Neural progenitor cell (in vitro differentiated cells): ENCODE measurements at regions not wholly inside any gene's neighbourhood (a gene's known extent, or its start where the extent isn't known, plus 50 kb on each side); places are given as distances from the start of the nearest gene placed in this dataset.

Source experiments
- DNase-seq: peaks from one replicate; pipeline ENCODE4 v3.0.0-alpha.2; 2016; ENCODE audit warnings: low spot score
- H2AFZ ChIP-seq: fragments of 200-600 bp; sonication (generic); replicated peaks from 2 replicates; pipeline ENCODE4 v1.6.1; 2016; ENCODE audit warnings: antibody characterized with exemption
- H3F3A ChIP-seq: fragments of 200-600 bp; sonication (generic); 2 replicates; pipeline ENCODE4 v1.6.1; 2016; ENCODE audit warnings: antibody characterized with exemption, low read depth
- H3K27ac ChIP-seq: fragments of 200-600 bp; sonication (generic); 2 replicates; pipeline ENCODE4 v1.5.1; 2016; ENCODE audit warnings: mild to moderate bottlenecking
- H3K27me3 ChIP-seq: fragments of 200-600 bp; sonication (generic); 2 replicates; pipeline ENCODE4 v1.6.1; 2016; ENCODE audit warnings: mild to moderate bottlenecking, moderate library complexity
- H3K36me3 ChIP-seq: fragments of 200-600 bp; sonication (generic); 2 replicates; pipeline ENCODE4 v1.5.1; 2016
- H3K4me1 ChIP-seq: fragments of 200-600 bp; sonication (generic); 2 replicates; pipeline ENCODE4 v1.6.1; 2016; ENCODE audit warnings: mixed run types
- H3K4me2 ChIP-seq: fragments of 200-600 bp; sonication (generic); 2 replicates; pipeline ENCODE4 v1.6.1; 2016
- H3K4me3 ChIP-seq: fragments of 200-600 bp; sonication (generic); 2 replicates; pipeline ENCODE4 v1.5.1; 2016
- H3K79me2 ChIP-seq: fragments of 200-600 bp; sonication (generic); 2 replicates; pipeline ENCODE4 v1.6.1; 2016; ENCODE audit warnings: low read depth
- H3K9ac ChIP-seq: fragments of 200-600 bp; sonication (generic); 2 replicates; pipeline ENCODE4 v1.6.1; 2016
- H3K9me3 ChIP-seq: fragments of 200-600 bp; sonication (generic); 2 replicates; pipeline ENCODE4 v1.5.1; 2016; ENCODE audit warnings: low read depth
- H4K20me1 ChIP-seq: fragments of 200-600 bp; sonication (generic); 2 replicates; pipeline ENCODE4 v1.6.1; 2016; ENCODE audit warnings: low read depth
- H3K27ac Mint-ChIP-seq: 3 replicates; pipeline ENCODE4 v1.8.0; 2021; ENCODE audit warnings: mixed read lengths
- H3K27me3 Mint-ChIP-seq: 2 replicates; pipeline ENCODE4 v1.8.0; 2022; ENCODE audit warnings: low read depth, mild to moderate bottlenecking, inconsistent platforms, moderate library complexity, mixed read lengths; ENCODE audit not compliant: insufficient read depth
- H3K36me3 Mint-ChIP-seq: 3 replicates; pipeline ENCODE4 v1.8.0; 2021; ENCODE audit warnings: mixed read lengths
- H3K4me1 Mint-ChIP-seq: 3 replicates; pipeline ENCODE4 v1.8.0; 2021; ENCODE audit warnings: mixed read lengths
- H3K4me3 Mint-ChIP-seq: 3 replicates; pipeline ENCODE4 v1.8.0; 2021; ENCODE audit warnings: mild to moderate bottlenecking, moderate library complexity, mixed read lengths
- H3K9me3 Mint-ChIP-seq: 3 replicates; pipeline ENCODE4 v1.8.0; 2020; ENCODE audit warnings: mixed read lengths
- CTCF ChIP-seq: fragments of 200-600 bp; sonication (generic); IDR thresholded peaks from 2 replicates; pipeline ENCODE4 v1.5.1; 2017; ENCODE audit warnings: antibody characterized with exemption, mild to moderate bottlenecking
- EZH2 ChIP-seq: fragments of 200-600 bp; sonication (generic); IDR thresholded peaks from 2 replicates; pipeline ENCODE4 v1.6.1; 2017; ENCODE audit warnings: antibody characterized with exemption, mild to moderate bottlenecking, moderate library complexity
- EZH2phosphoT487 ChIP-seq: fragments of 200-600 bp; sonication (generic); IDR thresholded peaks from 2 replicates; pipeline ENCODE4 v1.6.1; 2017; ENCODE audit warnings: antibody characterized with exemption

DNA sequence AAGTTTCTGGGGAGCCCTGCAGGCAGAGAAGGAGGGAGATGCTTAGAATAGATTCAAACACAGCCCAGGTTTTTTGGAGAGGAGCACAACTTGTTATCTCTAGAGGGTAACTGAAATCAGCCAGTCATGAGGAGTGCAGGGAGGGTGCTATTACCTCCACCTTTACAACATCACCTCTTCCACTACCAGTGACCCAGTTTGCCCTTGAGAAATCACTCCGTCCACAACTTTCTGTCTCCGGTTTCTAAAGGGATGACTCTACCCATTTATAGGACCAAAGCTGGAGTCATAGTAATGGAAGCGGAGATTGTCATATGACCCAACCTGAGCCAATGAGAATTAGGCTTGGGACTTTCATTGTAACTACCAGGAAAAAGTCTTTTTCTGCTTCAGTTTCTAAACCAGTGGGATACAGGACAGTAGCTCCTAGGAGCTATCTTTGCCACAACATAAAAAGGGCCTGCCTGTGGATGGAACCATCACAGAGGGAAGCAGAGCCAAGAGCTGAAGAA lies 131.2 kb upstream of the SERPIND1 start:
- no peaks in the 10 kb centered on the region for H3K4me1 Mint-ChIP-seq
- DNase-seq: no peak
- H3K27me3 ChIP-seq: no peaks in the 10 kb centered on the region
- peak overlapping the region; percentile 28 for H3K27ac Mint-ChIP-seq
- TF ChIP-seq EZH2 (no peak), CTCF (no peak), EZH2phosphoT487 (no peak)
- no peak overlapping the region for H3K4me2 ChIP-seq
- peak overlapping the region; percentile 4 for H2AFZ ChIP-seq
- no peaks in the 10 kb centered on the region for H3F3A ChIP-seq
- H3K9me3 Mint-ChIP-seq: no peaks in the 10 kb centered on the region
- H3K27me3 Mint-ChIP-seq: peaks cover 11% of the 10 kb centered on the region
- H3K9ac ChIP-seq: no peak overlapping the region
- no peak overlapping the region for H3K27ac ChIP-seq
- H3K4me3 ChIP-seq: no peak overlapping the region
- H3K4me3 Mint-ChIP-seq: no peak overlapping the region
- H3K36me3 ChIP-seq: no peaks in the 10 kb centered on the region
- H3K79me2 ChIP-seq: no peaks in the 10 kb centered on the region
- H3K9me3 ChIP-seq: no peaks in the 10 kb centered on the region
- no peaks in the 10 kb centered on the region for H3K36me3 Mint-ChIP-seq
- no peaks in the 10 kb centered on the region for H3K4me1 ChIP-seq
- H4K20me1 ChIP-seq: no peaks in the 10 kb centered on the region

DNA sequence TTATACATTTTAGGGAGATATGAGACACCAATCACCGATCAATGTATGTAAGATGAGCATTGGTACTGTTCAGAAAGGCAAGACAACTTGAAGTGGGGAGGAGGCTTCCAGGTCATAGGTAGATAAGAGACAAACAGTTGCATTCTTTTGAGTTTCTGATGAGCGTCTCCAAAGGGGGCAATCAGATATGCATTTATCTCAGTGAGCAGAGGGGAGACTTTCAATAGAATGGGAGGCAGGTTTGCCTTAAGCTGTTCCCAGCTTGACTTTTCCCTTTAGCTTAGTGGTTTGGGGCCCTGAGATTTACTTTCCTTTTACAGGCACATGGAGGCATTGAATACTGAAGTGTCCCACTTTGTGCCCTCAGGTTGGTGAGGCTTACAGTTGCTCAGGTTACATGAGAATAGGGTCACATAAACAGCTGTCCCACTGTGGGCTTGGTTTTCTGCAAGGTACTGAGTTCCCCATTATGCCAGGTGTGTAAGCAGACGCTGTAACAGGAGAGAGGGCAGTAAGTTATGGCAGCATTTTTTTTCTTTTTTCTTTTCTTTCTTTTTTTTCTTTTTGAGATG lies 129.8 kb upstream of the SERPIND1 start:
- Mint-ChIP-seq H3K4me1 (no peaks in the 10 kb centered on the region), H3K9me3 (no peaks in the 10 kb centered on the region), H3K27ac (no peak overlapping the region)

GRCh38 chr22:20645954-20646353 lies 128.0 kb upstream of the SERPIND1 start:
- Histone ChIP-seq H3K27ac (no peak overlapping the region), H3K9ac (no peak overlapping the region), H3K4me1 (no peaks in the 10 kb centered on the region), H3K27me3 (no peaks in the 10 kb centered on the region), H4K20me1 (no peaks in the 10 kb centered on the region), H3K4me2 (no peak overlapping the region), H3F3A (peaks cover 3% of the 10 kb centered on the region), H3K79me2 (no peaks in the 10 kb centered on the region), H3K9me3 (no peaks in the 10 kb centered on the region), H3K36me3 (no peaks in the 10 kb centered on the region), H3K4me3 (no peak overlapping the region), H2AFZ (no peak overlapping the region)
- Mint-ChIP-seq H3K9me3 (no peaks in the 10 kb centered on the region), H3K4me3 (no peak overlapping the region), H3K27me3 (peaks cover 12% of the 10 kb centered on the region), H3K36me3 (no peaks in the 10 kb centered on the region), H3K4me1 (peaks cover 3% of the 10 kb centered on the region), H3K27ac (no peak overlapping the region)
- DNase-seq: no peak
- TF ChIP-seq CTCF: no peak
- TF ChIP-seq EZH2phosphoT487: no peak

More for the DNA sequence above, 129.8 kb upstream of the SERPIND1 start:
- H3K36me3 Mint-ChIP-seq: no peaks in the 10 kb centered on the region
- TF ChIP-seq EZH2phosphoT487: no peak
- no peak for TF ChIP-seq EZH2
- TF ChIP-seq CTCF: no peak
- no peaks in the 10 kb centered on the region for H3K9me3 ChIP-seq
- no peaks in the 10 kb centered on the region for H4K20me1 ChIP-seq
- H3K27me3 Mint-ChIP-seq: peaks cover 12% of the 10 kb centered on the region
- no peaks in the 10 kb centered on the region for H3K36me3 ChIP-seq
- H3K4me1 ChIP-seq: no peaks in the 10 kb centered on the region
- no peak overlapping the region for H3K9ac ChIP-seq
- no peaks in the 10 kb centered on the region for H3F3A ChIP-seq
- DNase-seq: no peak
- no peak overlapping the region for H3K4me3 Mint-ChIP-seq
- H2AFZ ChIP-seq: no peak overlapping the region
- H3K79me2 ChIP-seq: no peaks in the 10 kb centered on the region
- no peak overlapping the region for H3K4me2 ChIP-seq
- no peak overlapping the region for H3K27ac ChIP-seq
- no peak overlapping the region for H3K4me3 ChIP-seq
- H3K27me3 ChIP-seq: no peaks in the 10 kb centered on the region
